K562 (cell line): ENCODE measurements at regions not wholly inside any gene's neighbourhood (a gene's known extent, or its start where the extent isn't known, plus 50 kb on each side); places are given as distances from the start of the nearest gene placed in this dataset.

ENCODE experiments used
- ATAC-seq: fragments of 200-7000 bp; cut with Tn5 transposase; 3 replicates; pipeline ENCODE4 v1.9.1; 2020; ENCODE audit warnings: moderate library complexity
- BruUV-seq: library from RNA; stranded (reverse); fragments of 400-500 nt; replicated peaks from 2 replicates; lab custom pipeline; 2021; lab: Mats Ljungman, UMichigan
- CTCF ChIA-PET: fragments of 300-600 bp; formaldehyde crosslinking; extraction: SDS; loops from one replicate; lab custom pipeline; 2021; ENCODE audit warnings: low intra/inter-chr PET ratio; lab: Yijun Ruan, JAX
- POLR2A ChIA-PET: fragments of 300-600, 350-650 bp; sonication (Branson Sonifier 250); formaldehyde crosslinking; extraction: SDS; loops from one replicate; lab custom pipeline; 2021; ENCODE audit warnings: antibody characterized with exemption, inconsistent platforms; lab: Yijun Ruan, JAX
- DNase-seq, 4 experiments: peaks; one replicate each; pipeline versions ENCODE4 v3.0.0 to v3.0.0-alpha.2; 2011 to 2018; ENCODE audit warnings: low spot score in 3 of 4, mixed read lengths in 3 of 4; ENCODE audit errors: extremely low read depth in 1 of 4
- FAIRE-seq: peaks from 2 replicates; lab custom pipeline; 2011; peaks lifted over from hg19 to GRCh38; lab: Jason Lieb, UNC
- H2AFZ ChIP-seq: 2 replicates; pipeline ENCODE4 v1.6.0; 2011; ENCODE audit warnings: low read depth, low read length, control low read depth, inconsistent platforms
- H3K27ac ChIP-seq: fragments of 200-600 bp; 3 replicates; pipeline ENCODE4 v1.8.0; 2011; ENCODE audit warnings: low read depth, mild to moderate bottlenecking, control low read depth, inconsistent platforms, low read length, moderate library complexity, mixed read lengths; ENCODE audit errors: extremely low read depth
- H3K27me3 ChIP-seq, 2 experiments: fragments of 300-600 bp in 1 of 2; 2 replicates in 1 of 2; 3 replicates in 1 of 2; pipeline versions ENCODE4 v1.6.0 to v1.8.0; 2011; ENCODE audit warnings: inconsistent platforms in 2 of 2, low read length in 2 of 2, mild to moderate bottlenecking in 1 of 2, mixed read lengths in 1 of 2, moderate library complexity in 1 of 2; ENCODE audit not compliant: control insufficient read depth in 2 of 2, insufficient read depth in 2 of 2
- H3K36me3 ChIP-seq: fragments of 300-600 bp; 3 replicates; pipeline ENCODE4 v1.8.0; 2011; ENCODE audit warnings: mild to moderate bottlenecking, low read length, inconsistent platforms; ENCODE audit not compliant: control insufficient read depth, insufficient read depth
- H3K4me1 ChIP-seq, 2 experiments: fragments of 200-600 bp in 1 of 2; replicated peaks in 1 of 2; 2 replicates in 1 of 2; 3 replicates in 1 of 2; pipeline versions ENCODE4 v1.5.1 to v1.8.0; 2011; ENCODE audit warnings: inconsistent platforms in 2 of 2, low read length in 2 of 2, mild to moderate bottlenecking in 1 of 2, mixed read lengths in 1 of 2, moderate library complexity in 1 of 2; ENCODE audit not compliant: control insufficient read depth in 2 of 2, insufficient read depth in 2 of 2
- H3K4me2 ChIP-seq: 2 replicates; pipeline ENCODE4 v1.6.1; 2011; ENCODE audit warnings: low read length, control low read depth, inconsistent platforms, mixed read lengths; ENCODE audit not compliant: insufficient read depth
- H3K4me3 ChIP-seq: fragments of 200-600 bp; sonication (generic), shearing (Covaris generic); 2 replicates; pipeline ENCODE4 v1.5.1; 2016; ENCODE audit warnings: control low read depth, inconsistent platforms
- H3K79me2 ChIP-seq: fragments of 200-600 bp; 3 replicates; pipeline ENCODE4 v1.8.0; 2011; ENCODE audit warnings: low read length, inconsistent platforms; ENCODE audit not compliant: control insufficient read depth, insufficient read depth
- H3K9ac ChIP-seq, 2 experiments: 2 replicates each; pipeline versions ENCODE4 v1.6.0 to v1.6.1; 2011; ENCODE audit warnings: low read depth in 2 of 2, low read length in 2 of 2, control low read depth in 1 of 2, inconsistent platforms in 1 of 2, mild to moderate bottlenecking in 1 of 2, mixed read lengths in 1 of 2; ENCODE audit not compliant: insufficient read depth in 1 of 2
- H3K9me1 ChIP-seq: one replicate; pipeline ENCODE4 v1.6.0; 2011; ENCODE audit warnings: inconsistent platforms, mild to moderate bottlenecking, low read length, moderate library complexity; ENCODE audit not compliant: control insufficient read depth, insufficient read depth
- H3K9me3 ChIP-seq: replicated peaks from 2 replicates; pipeline ENCODE4 v1.5.1; 2011; ENCODE audit warnings: low read depth, low read length, inconsistent platforms; ENCODE audit not compliant: control insufficient read depth, insufficient read depth
- H4K20me1 ChIP-seq: replicated peaks from 2 replicates; pipeline ENCODE4 v1.6.1; 2011; ENCODE audit warnings: low read length, inconsistent platforms, mixed read lengths; ENCODE audit not compliant: control insufficient read depth, insufficient read depth
- FOXK2 ChIP-seq, 2 experiments: fragments of 450-650 bp; IDR thresholded peaks in 1 of 2; conservative IDR thresholded peaks in 1 of 2; 2 replicates each; pipeline ENCODE4 v1.6.1; 2016; ENCODE audit warnings: low read depth in 2 of 2, mild to moderate bottlenecking in 1 of 2
- NCOR1 ChIP-seq: fragments of 450-650 bp; IDR thresholded peaks from 2 replicates; pipeline ENCODE4 v1.6.1; 2016; ENCODE audit warnings: mild to moderate bottlenecking, moderate library complexity
- SAFB ChIP-seq: fragments of 200-400 bp; formaldehyde crosslinking; IDR thresholded peaks from 2 replicates; pipeline ENCODE4 v1.6.1; 2017; ENCODE audit warnings: low read depth, low read length, borderline replicate concordance
- XRCC3 ChIP-seq: fragments of 450-650 bp; IDR thresholded peaks from 2 replicates; pipeline ENCODE4 v1.6.1; 2017; ENCODE audit warnings: mild to moderate bottlenecking, moderate library complexity
- WGBS: fragments of 100-300 bp; shearing (Covaris generic); methylation state at CpG from one replicate; pipeline ENCODE4 v1.1.6; 2016; ENCODE audit warnings: low coverage, mixed read lengths; ENCODE audit not compliant: insufficient coverage; ENCODE audit errors: missing lambda C conversion rate; 5-methylcytosine and 5-hydroxymethylcytosine counted together
- in situ Hi-C: fragments of 300-500 bp; cut with MboI; formaldehyde crosslinking; loops from 4 replicates; pipeline ENCODE4 v1.15.0; 2018; ENCODE audit warnings: inconsistent platforms, mixed read lengths
- intact Hi-C: fragments of 100-400 bp; cut with micrococcal nuclease; formaldehyde crosslinking; loops from 2 replicates; pipeline ENCODE4 v1.14.2; 2022
- TF ChIP-seq, protein P1 (sequence below), 2 experiments: fragments of 450-650 bp; formaldehyde crosslinking in 1 of 2; IDR thresholded peaks; 2 replicates each; pipeline versions ENCODE4 v1.4.0 to v1.6.1; 2014 to 2020; ENCODE audit warnings: mild to moderate bottlenecking in 2 of 2, borderline replicate concordance in 1 of 2, low read depth in 1 of 2
- TF ChIP-seq, protein P2 (sequence below), 3 experiments: IDR thresholded peaks in 2 of 3; conservative IDR thresholded peaks in 1 of 3; 2 replicates each; pipeline ENCODE4 v1.5.1; 2011 to 2012; ENCODE audit warnings: low read length in 3 of 3, mild to moderate bottlenecking in 3 of 3, control low read depth in 2 of 3, improper control_type of control experiment in 1 of 3, inconsistent platforms in 1 of 3, low read depth in 1 of 3, mixed read lengths in 1 of 3, moderate library complexity in 1 of 3; ENCODE audit not compliant: insufficient read depth in 2 of 3

DNA sequence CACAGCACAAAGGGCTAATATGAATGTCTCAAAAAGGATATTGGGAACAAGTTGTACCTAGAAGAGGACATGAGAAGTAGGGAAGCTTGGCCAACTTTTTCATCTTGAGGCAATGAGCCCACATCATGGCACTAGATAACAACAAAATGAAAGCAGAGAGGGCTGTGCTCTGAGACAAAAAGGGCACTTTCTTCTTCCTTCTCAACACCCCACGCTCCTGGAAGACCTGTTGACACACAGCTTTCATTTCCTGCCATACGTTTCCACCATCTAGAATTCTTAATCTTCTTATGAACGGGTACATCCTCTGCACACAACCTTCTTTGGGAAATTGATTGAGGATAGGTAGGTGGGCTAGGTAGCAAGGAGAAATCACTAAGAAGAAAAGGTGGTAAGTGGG lies 187.8 kb upstream of the STXBP5 start (continued):
- TF ChIP-seq, protein P1, sequence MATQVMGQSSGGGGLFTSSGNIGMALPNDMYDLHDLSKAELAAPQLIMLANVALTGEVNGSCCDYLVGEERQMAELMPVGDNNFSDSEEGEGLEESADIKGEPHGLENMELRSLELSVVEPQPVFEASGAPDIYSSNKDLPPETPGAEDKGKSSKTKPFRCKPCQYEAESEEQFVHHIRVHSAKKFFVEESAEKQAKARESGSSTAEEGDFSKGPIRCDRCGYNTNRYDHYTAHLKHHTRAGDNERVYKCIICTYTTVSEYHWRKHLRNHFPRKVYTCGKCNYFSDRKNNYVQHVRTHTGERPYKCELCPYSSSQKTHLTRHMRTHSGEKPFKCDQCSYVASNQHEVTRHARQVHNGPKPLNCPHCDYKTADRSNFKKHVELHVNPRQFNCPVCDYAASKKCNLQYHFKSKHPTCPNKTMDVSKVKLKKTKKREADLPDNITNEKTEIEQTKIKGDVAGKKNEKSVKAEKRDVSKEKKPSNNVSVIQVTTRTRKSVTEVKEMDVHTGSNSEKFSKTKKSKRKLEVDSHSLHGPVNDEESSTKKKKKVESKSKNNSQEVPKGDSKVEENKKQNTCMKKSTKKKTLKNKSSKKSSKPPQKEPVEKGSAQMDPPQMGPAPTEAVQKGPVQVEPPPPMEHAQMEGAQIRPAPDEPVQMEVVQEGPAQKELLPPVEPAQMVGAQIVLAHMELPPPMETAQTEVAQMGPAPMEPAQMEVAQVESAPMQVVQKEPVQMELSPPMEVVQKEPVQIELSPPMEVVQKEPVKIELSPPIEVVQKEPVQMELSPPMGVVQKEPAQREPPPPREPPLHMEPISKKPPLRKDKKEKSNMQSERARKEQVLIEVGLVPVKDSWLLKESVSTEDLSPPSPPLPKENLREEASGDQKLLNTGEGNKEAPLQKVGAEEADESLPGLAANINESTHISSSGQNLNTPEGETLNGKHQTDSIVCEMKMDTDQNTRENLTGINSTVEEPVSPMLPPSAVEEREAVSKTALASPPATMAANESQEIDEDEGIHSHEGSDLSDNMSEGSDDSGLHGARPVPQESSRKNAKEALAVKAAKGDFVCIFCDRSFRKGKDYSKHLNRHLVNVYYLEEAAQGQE (IDR thresholded peaks at IDR 0.05; ENCODE audit: borderline replicate concordance), result no peak
- TF ChIP-seq, protein P1 (CRISPR knock-in tag; IDR thresholded peaks at IDR 0.05; ENCODE audit: low read depth), result no peak
- TF ChIP-seq XRCC3, result no peak
- TF ChIP-seq, all 486 proteins: peak for 0

DNA sequence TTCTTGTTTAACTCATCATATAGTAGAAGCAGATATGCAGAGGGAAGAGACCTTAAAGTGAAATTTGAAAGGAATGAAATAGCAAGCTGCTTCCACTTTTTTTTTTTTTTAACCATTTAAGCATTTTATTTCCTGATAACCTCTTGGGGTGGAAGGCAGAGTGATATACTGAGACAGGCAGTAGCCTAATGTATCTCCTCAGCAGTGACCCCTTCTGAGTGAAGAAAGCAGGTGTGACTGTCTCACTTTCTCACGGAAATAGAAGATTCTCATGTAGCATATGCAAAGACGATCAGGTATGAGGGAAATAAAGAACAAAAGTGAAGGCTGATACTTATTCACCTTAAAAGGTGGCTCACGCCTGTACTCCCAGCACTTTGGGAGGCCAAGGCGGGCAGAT lies 187.1 kb upstream of the STXBP5 start:
- H2AFZ ChIP-seq, result no peak overlapping the region
- no TSS peak for BruUV-seq
- FAIRE-seq, result no peak
- no peaks in the 10 kb centered on the region for H3K27me3 ChIP-seq
- intact Hi-C loops, result loop anchor here (5.0 kb wide), 1 partner anchor 115 kb away; no protein-coding TSS in a partner anchor
- ATAC-seq, result no peak; the same call in none of the 3 replicates
- H3K4me1 ChIP-seq, result peaks cover 0 to 10% of the 10 kb centered on the region in 2 experiments; a peak in 3 of 5 replicates
- H3K36me3 ChIP-seq, result no peaks in the 10 kb centered on the region
- H3K4me3 ChIP-seq, result no peak overlapping the region
- no peak overlapping the region for H3K27ac ChIP-seq
- CTCF ChIA-PET, result no interaction called here
- H3K9me1 ChIP-seq, result no peaks in the 10 kb centered on the region
- WGBS, result 68% methylated on average over 4 of the region's 4 CpGs
- in situ Hi-C loops, result no loop called here
- no peaks in the 10 kb centered on the region for H3K79me2 ChIP-seq
- H3K9ac ChIP-seq, result no peak overlapping the region
- no peaks in the 10 kb centered on the region for H4K20me1 ChIP-seq
- H3K9me3 ChIP-seq, result no peaks in the 10 kb centered on the region
- no peak overlapping the region for H3K4me2 ChIP-seq
- DNase-seq, result peak in 2 of 4 experiments; percentile 24 to 33
- POLR2A ChIA-PET, result no interaction called here
- TF ChIP-seq, protein P2, sequence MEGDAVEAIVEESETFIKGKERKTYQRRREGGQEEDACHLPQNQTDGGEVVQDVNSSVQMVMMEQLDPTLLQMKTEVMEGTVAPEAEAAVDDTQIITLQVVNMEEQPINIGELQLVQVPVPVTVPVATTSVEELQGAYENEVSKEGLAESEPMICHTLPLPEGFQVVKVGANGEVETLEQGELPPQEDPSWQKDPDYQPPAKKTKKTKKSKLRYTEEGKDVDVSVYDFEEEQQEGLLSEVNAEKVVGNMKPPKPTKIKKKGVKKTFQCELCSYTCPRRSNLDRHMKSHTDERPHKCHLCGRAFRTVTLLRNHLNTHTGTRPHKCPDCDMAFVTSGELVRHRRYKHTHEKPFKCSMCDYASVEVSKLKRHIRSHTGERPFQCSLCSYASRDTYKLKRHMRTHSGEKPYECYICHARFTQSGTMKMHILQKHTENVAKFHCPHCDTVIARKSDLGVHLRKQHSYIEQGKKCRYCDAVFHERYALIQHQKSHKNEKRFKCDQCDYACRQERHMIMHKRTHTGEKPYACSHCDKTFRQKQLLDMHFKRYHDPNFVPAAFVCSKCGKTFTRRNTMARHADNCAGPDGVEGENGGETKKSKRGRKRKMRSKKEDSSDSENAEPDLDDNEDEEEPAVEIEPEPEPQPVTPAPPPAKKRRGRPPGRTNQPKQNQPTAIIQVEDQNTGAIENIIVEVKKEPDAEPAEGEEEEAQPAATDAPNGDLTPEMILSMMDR (IDR thresholded peaks at IDR 0.05 in 2 of 3, conservative IDR thresholded peaks at IDR 0.05 in 1 of 3; ENCODE audit: insufficient read depth in 2 of 3, low read depth in 1 of 3, low read length in 3 of 3), result peak in 1 of 3 experiments; percentile 21; a peak in 2 of 6 replicates
- TF ChIP-seq FOXK2 (conservative IDR thresholded peaks at IDR 0.05 in 1 of 2, IDR thresholded peaks at IDR 0.05 in 1 of 2; ENCODE audit: low read depth in 2 of 2), result no peak
- TF ChIP-seq NCOR1, result no peak
- TF ChIP-seq SAFB, result no peak
